ENCODE measurements at regions not wholly inside any gene's neighbourhood (a gene's known extent, or its start where the extent isn't known, plus 50 kb on each side); places are given as distances from the start of the nearest gene placed in this dataset.

- H3K36me3 ChIP-seq = no peaks in the 10 kb centered on the region
- H3K4me3 ChIP-seq (ENCODE audit: low read depth in 1 of 2, low read length in 1 of 2) = no peak overlapping the region
- H3K27ac ChIP-seq = no peak overlapping the region
- H3K4me1 ChIP-seq (ENCODE audit: control insufficient read depth in 1 of 2, insufficient read depth in 1 of 2, low read depth in 1 of 2, low read length in 1 of 2) = no peaks in the 10 kb centered on the region
- H3K27me3 ChIP-seq = no peaks in the 10 kb centered on the region
- no peaks in the 10 kb centered on the region for H3K9me3 ChIP-seq
- no peak for TF ChIP-seq CTCF (IDR thresholded peaks at IDR 0.05)
These were observed 2141.9 kb upstream of the AGA start for GRCh38 chr4:179584101-179584500.

- no peak for TF ChIP-seq CTCF (IDR thresholded peaks at IDR 0.05)
- H3K4me1 ChIP-seq (ENCODE audit: control insufficient read depth in 1 of 2, insufficient read depth in 1 of 2, low read depth in 1 of 2, low read length in 1 of 2) = no peaks in the 10 kb centered on the region
- H3K36me3 ChIP-seq = no peaks in the 10 kb centered on the region
- H3K27me3 ChIP-seq = no peaks in the 10 kb centered on the region
- no peak overlapping the region for H3K4me3 ChIP-seq (ENCODE audit: low read depth in 1 of 2, low read length in 1 of 2)
- H3K9me3 ChIP-seq = no peaks in the 10 kb centered on the region
- H3K27ac ChIP-seq = no peak overlapping the region
These were observed 2143.5 kb upstream of the AGA start for GRCh38 chr4:179585761-179586160.

GRCh38 chr4:179586460-179586859, 2144.2 kb upstream of the AGA start:
- TF ChIP-seq CTCF (IDR thresholded peaks at IDR 0.05) = no peak
- Histone ChIP-seq H3K27me3 (no peaks in the 10 kb centered on the region), H3K27ac (no peak overlapping the region), H3K4me1 (ENCODE audit: control insufficient read depth in 1 of 2, insufficient read depth in 1 of 2, low read depth in 1 of 2, low read length in 1 of 2) (no peaks in the 10 kb centered on the region), H3K4me3 (ENCODE audit: low read depth in 1 of 2, low read length in 1 of 2) (no peak overlapping the region), H3K9me3 (no peaks in the 10 kb centered on the region), H3K36me3 (no peaks in the 10 kb centered on the region)

GRCh38 chr4:179595671-179596410, 2153.6 kb upstream of the AGA start:
- Histone ChIP-seq H3K27ac (no peak overlapping the region), H3K9me3 (no peaks in the 10 kb centered on the region), H3K4me3 (ENCODE audit: low read depth in 1 of 2, low read length in 1 of 2) (no peak overlapping the region), H3K27me3 (no peaks in the 10 kb centered on the region), H3K4me1 (ENCODE audit: control insufficient read depth in 1 of 2, insufficient read depth in 1 of 2, low read depth in 1 of 2, low read length in 1 of 2) (no peaks in the 10 kb centered on the region), H3K36me3 (no peaks in the 10 kb centered on the region)
- no peak for TF ChIP-seq CTCF (IDR thresholded peaks at IDR 0.05)

- Histone ChIP-seq H3K9me3 (no peaks in the 10 kb centered on the region), H3K27ac (no peak overlapping the region), H3K27me3 (no peaks in the 10 kb centered on the region), H3K4me3 (ENCODE audit: low read depth in 1 of 2, low read length in 1 of 2) (no peak overlapping the region), H3K4me1 (ENCODE audit: control insufficient read depth in 1 of 2, insufficient read depth in 1 of 2, low read depth in 1 of 2, low read length in 1 of 2) (no peaks in the 10 kb centered on the region), H3K36me3 (no peaks in the 10 kb centered on the region)
- TF ChIP-seq CTCF (IDR thresholded peaks at IDR 0.05) = no peak
These were observed 2154.4 kb upstream of the AGA start for GRCh38 chr4:179596621-179597020.
